Lower leg skin (tissue), 3 donors: ENCODE measurements at regions not wholly inside any gene's neighbourhood (a gene's known extent, or its start where the extent isn't known, plus 50 kb on each side); places are given as distances from the start of the nearest gene placed in this dataset.

Source experiments
- CTCF ChIP-seq, 3 donors: fragments of 450-650 bp; IDR thresholded peaks; one replicate each; pipeline ENCODE4 v1.5.1; 2016; ENCODE audit warnings: antibody characterized with exemption in 3 of 3, mild to moderate bottlenecking in 3 of 3, moderate library complexity in 2 of 3
- POLR2A ChIP-seq, 2 donors: fragments of 450-650 bp; IDR thresholded peaks; one replicate each; pipeline ENCODE4 v1.6.1; 2016 to 2017; ENCODE audit warnings: antibody characterized with exemption in 2 of 2, mild to moderate bottlenecking in 1 of 2, moderate library complexity in 1 of 2

GRCh38 chr7:116363637-116364432 is 135.7 kb upstream of the CAV2 start:
- no peak for TF ChIP-seq POLR2A (IDR thresholded peaks at IDR 0.05)
- no peak for TF ChIP-seq CTCF (IDR thresholded peaks at IDR 0.05)
